Stimulated activated CD8-positive, alpha-beta memory T cell treated with anti-CD3 and anti-CD28 coated beads, Interleukin-15, amount 100 ng/mL, for 24 hours (primary cell): ENCODE measurements at regions not wholly inside any gene's neighbourhood (a gene's known extent, or its start where the extent isn't known, plus 50 kb on each side); places are given as distances from the start of the nearest gene placed in this dataset.

Source experiments
- DNase-seq: peaks from one replicate; pipeline ENCODE4 v3.0.0-alpha.2; 2020; ENCODE audit warnings: low read depth

GRCh38 chr5:159855476-159856191 lies 60.6 kb upstream of the ADRA1B start:
- DNase-seq: no peak

- DNase-seq: no peak
Measured at GRCh38 chr5:159858871-159859270, 57.4 kb upstream of the ADRA1B start.

GRCh38 chr5:159861086-159861485 lies 55.2 kb upstream of the ADRA1B start:
- no peak for DNase-seq

GRCh38 chr5:159864885-159865691 lies 51.2 kb upstream of the ADRA1B start:
- no peak for DNase-seq

GRCh38 chr5:159866093-159866492 lies 50.2 kb upstream of the ADRA1B start:
- no peak for DNase-seq
